H1 (cell line): ENCODE measurements at regions not wholly inside any gene's neighbourhood (a gene's known extent, or its start where the extent isn't known, plus 50 kb on each side); places are given as distances from the start of the nearest gene placed in this dataset.

Source experiments
- CTCF ChIA-PET: fragments of 300-600 bp; sonication (Branson Sonifier 250); formaldehyde crosslinking; loops from one replicate; lab custom pipeline; 2021; ENCODE audit not compliant: partially characterized antibody; lab: Charles Lee
- POLR2A ChIA-PET: fragments of 300-600 bp; sonication (Branson Sonifier 250); formaldehyde crosslinking; loops from one replicate; lab custom pipeline; 2021; ENCODE audit warnings: inconsistent platforms; ENCODE audit not compliant: partially characterized antibody; lab: Charles Lee
- DNase-seq, 2 experiments: peaks; one replicate each; pipeline versions ENCODE4 v3.0.0 to v3.0.0-alpha.2; 2010 to 2022; ENCODE audit warnings: low spot score in 2 of 2, low read depth in 1 of 2, mixed read lengths in 1 of 2
- FAIRE-seq: peaks from 2 replicates; lab custom pipeline; 2011; peaks lifted over from hg19 to GRCh38; lab: Jason Lieb, UNC
- H2AFZ ChIP-seq: 2 replicates; pipeline ENCODE4 v1.8.1; 2012; ENCODE audit warnings: low read length, inconsistent platforms
- H2AK5ac ChIP-seq: 2 replicates; pipeline ENCODE4 v1.6.1; 2013; ENCODE audit warnings: low read depth, low read length
- H2BK120ac ChIP-seq: replicated peaks from 2 replicates; pipeline ENCODE3; 2013; ENCODE audit warnings: low read depth, low read length, inconsistent platforms
- H2BK12ac ChIP-seq: 2 replicates; pipeline ENCODE4 v1.6.1; 2013; ENCODE audit warnings: low read depth, low read length
- H2BK15ac ChIP-seq: 2 replicates; pipeline ENCODE4 v1.6.1; 2013; ENCODE audit warnings: low read length
- H2BK20ac ChIP-seq: 2 replicates; pipeline ENCODE4 v1.6.1; 2013; ENCODE audit warnings: low read length
- H2BK5ac ChIP-seq: 2 replicates; pipeline ENCODE4 v1.6.1; 2013; ENCODE audit warnings: low read depth, low read length
- H3K14ac ChIP-seq: 2 replicates; pipeline ENCODE4 v1.6.1; 2013; ENCODE audit warnings: inconsistent platforms; ENCODE audit not compliant: insufficient read length
- H3K18ac ChIP-seq: 2 replicates; pipeline ENCODE4 v1.6.1; 2013; ENCODE audit warnings: low read length; ENCODE audit errors: extremely low read depth
- H3K23ac ChIP-seq: 2 replicates; pipeline ENCODE4 v1.6.1; 2013; ENCODE audit warnings: inconsistent platforms; ENCODE audit not compliant: insufficient read length
- H3K23me2 ChIP-seq: 2 replicates; pipeline ENCODE4 v1.6.1; 2013; ENCODE audit warnings: low read depth, low read length
- H3K27ac ChIP-seq: 2 replicates; pipeline ENCODE4 v1.6.1; 2011; ENCODE audit warnings: low read depth, low read length, inconsistent platforms
- H3K27me3 ChIP-seq, 4 experiments: replicated peaks in 1 of 4; 1 replicate in 1 of 4; 2 replicates in 3 of 4; pipeline versions ENCODE4 v1.6.1 to v1.8.1; 2011 to 2013; ENCODE audit warnings: low read length in 3 of 4, mild to moderate bottlenecking in 3 of 4, inconsistent platforms in 2 of 4, mixed read lengths in 2 of 4, moderate library complexity in 1 of 4; ENCODE audit not compliant: control insufficient read depth in 3 of 4, insufficient read depth in 3 of 4; ENCODE audit errors: extremely low read depth in 1 of 4
- H3K36me3 ChIP-seq, 4 experiments: 2 replicates each; pipeline versions ENCODE4 v1.6.1 to v1.8.1; 2011 to 2013; ENCODE audit warnings: mild to moderate bottlenecking in 4 of 4, low read length in 3 of 4, moderate library complexity in 2 of 4, control low read depth in 1 of 4, inconsistent platforms in 1 of 4; ENCODE audit not compliant: insufficient read depth in 4 of 4, control insufficient read depth in 2 of 4
- H3K4ac ChIP-seq: replicated peaks from 2 replicates; pipeline ENCODE3; 2013; ENCODE audit warnings: low read length, low read depth, mixed read lengths, inconsistent platforms; ENCODE audit not compliant: insufficient read length
- H3K4me1 ChIP-seq, 4 experiments: replicated peaks in 1 of 4; 1 replicate in 1 of 4; 2 replicates in 3 of 4; pipeline versions ENCODE4 v1.6.1 to v1.8.1; 2011 to 2013; ENCODE audit warnings: low read length in 3 of 4, inconsistent platforms in 2 of 4, mixed read lengths in 1 of 4; ENCODE audit not compliant: insufficient read depth in 4 of 4, control insufficient read depth in 3 of 4
- H3K4me2 ChIP-seq, 2 experiments: 2 replicates each; pipeline versions ENCODE4 v1.6.1 to v1.8.1; 2011 to 2013; ENCODE audit warnings: low read depth in 2 of 2, low read length in 2 of 2, control low read depth in 1 of 2, inconsistent platforms in 1 of 2, mild to moderate bottlenecking in 1 of 2; ENCODE audit not compliant: insufficient read depth in 1 of 2
- H3K4me3 ChIP-seq, 4 experiments: fragments of 200-600, 300-600 bp in 1 of 4; sonication (generic), shearing (Covaris generic), sonication (Bioruptor Twin) in 1 of 4; 2 replicates each; pipeline versions ENCODE4 v1.5.1 to v1.8.1; 2011 to 2016; ENCODE audit warnings: low read length in 4 of 4, low read depth in 3 of 4, control low read depth in 2 of 4, inconsistent platforms in 2 of 4, mild to moderate bottlenecking in 2 of 4, mixed read lengths in 1 of 4, moderate library complexity in 1 of 4; ENCODE audit not compliant: insufficient read depth in 2 of 4; ENCODE audit errors: extremely low read depth in 1 of 4
- H3K56ac ChIP-seq: replicated peaks from 2 replicates; pipeline ENCODE3; 2013; ENCODE audit warnings: low read depth, mild to moderate bottlenecking, mixed read lengths, low read length, inconsistent platforms; ENCODE audit not compliant: insufficient read length
- H3K79me1 ChIP-seq: 2 replicates; pipeline ENCODE4 v1.6.1; 2013; ENCODE audit warnings: low read depth, low read length, control low read depth
- H3K79me2 ChIP-seq, 2 experiments: 2 replicates each; pipeline versions ENCODE4 v1.6.1 to v1.8.1; 2012 to 2013; ENCODE audit warnings: low read length in 2 of 2, mild to moderate bottlenecking in 2 of 2, inconsistent platforms in 1 of 2; ENCODE audit not compliant: insufficient read depth in 2 of 2, control insufficient read depth in 1 of 2
- H3K9ac ChIP-seq, 4 experiments: replicated peaks in 1 of 4; 1 replicate in 1 of 4; 2 replicates in 3 of 4; pipeline versions ENCODE4 v1.6.1 to v1.8.1; 2011 to 2013; ENCODE audit warnings: low read depth in 3 of 4, low read length in 3 of 4, control low read depth in 2 of 4, mild to moderate bottlenecking in 2 of 4, moderate library complexity in 2 of 4, inconsistent platforms in 1 of 4; ENCODE audit errors: extremely low read depth in 1 of 4
- H3K9me3 ChIP-seq, 2 experiments: 2 replicates each; pipeline versions ENCODE4 v1.6.1 to v1.8.1; 2012 to 2013; ENCODE audit warnings: mild to moderate bottlenecking in 2 of 2, moderate library complexity in 2 of 2, control low read depth in 1 of 2, inconsistent platforms in 1 of 2, low read depth in 1 of 2, low read length in 1 of 2, mixed read lengths in 1 of 2; ENCODE audit not compliant: insufficient read depth in 2 of 2
- H4K20me1 ChIP-seq, 2 experiments: replicated peaks in 1 of 2; 2 replicates each; pipeline versions ENCODE3 to v1.8.1; 2011 to 2013; ENCODE audit warnings: inconsistent platforms in 2 of 2, low read length in 2 of 2, mild to moderate bottlenecking in 1 of 2; ENCODE audit not compliant: insufficient read depth in 2 of 2, control insufficient read depth in 1 of 2
- H4K5ac ChIP-seq: 2 replicates; pipeline ENCODE4 v1.6.1; 2013; ENCODE audit warnings: low read length, low read depth, mixed read lengths, inconsistent platforms; ENCODE audit not compliant: insufficient read length
- H4K8ac ChIP-seq: 2 replicates; pipeline ENCODE4 v1.8.0; 2013; ENCODE audit warnings: mild to moderate bottlenecking, moderate library complexity, low read length, inconsistent platforms; ENCODE audit not compliant: insufficient read depth; ENCODE audit errors: extremely low read depth
- H4K91ac ChIP-seq: replicated peaks from 2 replicates; pipeline ENCODE3; 2013; ENCODE audit warnings: low read length, mixed read lengths, inconsistent platforms; ENCODE audit not compliant: insufficient read length
- CBX8 ChIP-seq: fragments of 300-800, 300-1000 bp; sonication (generic); IDR thresholded peaks from 2 replicates; pipeline ENCODE4 v1.7.1; 2016; ENCODE audit warnings: low read depth, low read length, borderline replicate concordance
- EP300 ChIP-seq, 2 experiments: IDR thresholded peaks; 1 replicate in 1 of 2; 2 replicates in 1 of 2; pipeline ENCODE4 v1.6.1; 2011 to 2012; ENCODE audit warnings: low read depth in 2 of 2, low read length in 2 of 2, mild to moderate bottlenecking in 2 of 2, borderline replicate concordance in 1 of 2, inconsistent platforms in 1 of 2, moderate library complexity in 1 of 2
- GTF2F1 ChIP-seq: IDR thresholded peaks from 2 replicates; pipeline ENCODE4 v1.6.1; 2012; ENCODE audit warnings: low read depth, low read length, improper control_type of control experiment, borderline replicate concordance
- KDM4A ChIP-seq: IDR thresholded peaks from one replicate; pipeline ENCODE4 v1.7.1; 2012; ENCODE audit warnings: low read depth, mild to moderate bottlenecking, moderate library complexity, low read length, inconsistent platforms; ENCODE audit not compliant: severe bottlenecking
- MAFK ChIP-seq: IDR thresholded peaks from 2 replicates; pipeline ENCODE4 v1.6.1; 2012; ENCODE audit warnings: low read depth, mild to moderate bottlenecking, improper control_type of control experiment, low read length
- POLR2A ChIP-seq, 2 experiments: IDR thresholded peaks; 1 replicate in 1 of 2; 2 replicates in 1 of 2; pipeline ENCODE4 v1.6.1; 2011; ENCODE audit warnings: low read depth in 2 of 2, low read length in 2 of 2, mild to moderate bottlenecking in 2 of 2; ENCODE audit errors: control extremely low read depth in 1 of 2
- RBBP5 ChIP-seq: IDR thresholded peaks from 2 replicates; pipeline ENCODE4 v1.7.1; 2012; ENCODE audit warnings: low read depth, mild to moderate bottlenecking, inconsistent platforms, low read length, moderate library complexity, borderline replicate concordance
- RXRA ChIP-seq: IDR thresholded peaks from 2 replicates; pipeline ENCODE4 v1.6.1; 2011; ENCODE audit warnings: low read depth, mild to moderate bottlenecking, low read length, moderate library complexity; ENCODE audit not compliant: insufficient read depth
- SIRT6 ChIP-seq: IDR thresholded peaks from one replicate; pipeline ENCODE4 v1.7.1; 2012; ENCODE audit warnings: low read length, inconsistent platforms
- TAF1 ChIP-seq: IDR thresholded peaks from 2 replicates; pipeline ENCODE4 v1.6.1; 2011; ENCODE audit warnings: mild to moderate bottlenecking, low read depth, low read length
- YY1 ChIP-seq: IDR thresholded peaks from 2 replicates; pipeline ENCODE4 v1.6.1; 2011; ENCODE audit warnings: low read depth, mild to moderate bottlenecking, low read length
- WGBS, 2 experiments: shearing (Covaris generic) in 1 of 2; methylation state at CpG; one replicate each; pipeline versions ENCODE4 v1.1.6 to v1.1.7; 2013 to 2015; ENCODE audit warnings: low lambda C conversion rate in 2 of 2, mixed read lengths in 2 of 2, inconsistent platforms in 1 of 2, low coverage in 1 of 2, missing lambda C conversion rate in 1 of 2; ENCODE audit not compliant: insufficient replicate concordance in 2 of 2, insufficient coverage in 1 of 2, insufficient read length in 1 of 2; ENCODE audit errors: extremely low coverage in 1 of 2, missing lambda C conversion rate in 1 of 2; 5-methylcytosine and 5-hydroxymethylcytosine counted together

DNA sequence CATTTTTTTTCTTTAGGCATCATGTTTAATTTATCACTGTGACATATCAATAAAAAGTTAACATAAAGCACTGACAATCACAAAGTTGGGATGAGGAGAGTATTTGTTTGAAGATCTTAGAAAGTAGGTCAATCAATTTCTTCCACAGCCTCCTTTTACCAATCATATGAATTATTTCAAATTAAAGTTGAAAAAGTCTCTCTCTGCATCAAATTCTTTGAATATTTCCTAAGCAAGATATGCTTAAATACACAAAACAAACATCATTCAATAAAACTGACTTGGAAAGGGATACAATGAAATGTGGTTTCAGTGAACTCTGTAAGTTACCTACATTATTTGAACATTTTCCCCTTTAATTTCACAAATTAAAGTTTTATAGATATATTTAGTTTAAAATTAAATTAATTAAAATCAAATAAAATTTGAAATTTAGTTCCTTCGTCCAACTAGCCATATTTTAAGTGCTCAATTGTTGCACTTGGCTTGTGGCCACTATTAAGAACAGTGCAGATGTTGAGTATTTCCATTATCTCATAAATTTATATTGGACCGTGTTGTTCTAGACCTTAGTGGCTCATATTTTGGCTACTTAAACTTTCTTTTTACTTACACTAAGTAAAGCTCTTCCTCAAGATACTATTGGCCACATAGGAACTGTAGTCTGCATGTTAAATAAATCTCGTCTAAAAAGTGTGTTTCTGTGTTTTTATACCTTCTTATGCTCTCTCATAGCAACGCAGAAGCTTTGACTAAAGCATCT is 949.7 kb upstream of the NUDT12 start:
- Histone ChIP-seq H3K23me2 (no peaks in the 10 kb centered on the region), H4K8ac (no peak overlapping the region), H3K4me2 (no peak overlapping the region), H3K79me1 (no peaks in the 10 kb centered on the region), H2BK5ac (no peak overlapping the region), H3K4me3 (no peak overlapping the region), H3K14ac (no peak overlapping the region), H3K56ac (no peak overlapping the region), H4K5ac (no peak overlapping the region), H3K18ac (no peak overlapping the region), H2AFZ (no peak overlapping the region), H3K79me2 (no peaks in the 10 kb centered on the region), H2BK20ac (no peak overlapping the region), H3K4me1 (peaks cover 0 to 14% (median under 1%) of the 10 kb centered on the region in 4 experiments; a peak in 1 of 7 replicates), H2AK5ac (no peak overlapping the region), H3K4ac (no peak overlapping the region), H2BK12ac (no peak overlapping the region), H4K91ac (no peak overlapping the region), H3K27ac (no peak overlapping the region), H3K9me3 (0 out of 4 replicates have a peak, but pooled peaks cover 0 to 3% of the 10 kb centered on the region in 2 experiments), H4K20me1 (no peaks in the 10 kb centered on the region), H3K9ac (no peak overlapping the region), H3K23ac (no peak overlapping the region), H2BK120ac (no peak overlapping the region), H3K27me3 (no peaks in the 10 kb centered on the region), H3K36me3 (peaks cover 0 to 2% (median 0%) of the 10 kb centered on the region in 4 experiments; a peak in 1 of 8 replicates), H2BK15ac (no peak overlapping the region)
- FAIRE-seq (no peak), DNase-seq (no peak)
- POLR2A ChIA-PET = no interaction called here
- WGBS, 2 experiments = 86% methylated on average over 4 of the region's 4 CpGs; no CpG with 5 or more reads in 1 of the 2 experiments
- CTCF ChIA-PET = interaction anchor here (1.1 kb wide), 1 partner anchor 327 kb away, joined by 3 read pairs; no protein-coding TSS in a partner anchor
- TF ChIP-seq YY1 = no peak
- no peak for TF ChIP-seq KDM4A
- no peak for TF ChIP-seq EP300 (IDR thresholded peaks at IDR 0.05; ENCODE audit: borderline replicate concordance in 1 of 2, low read depth in 2 of 2, low read length in 2 of 2)
- no peak for TF ChIP-seq CBX8
- TF ChIP-seq RXRA = no peak
- TF ChIP-seq GTF2F1 = no peak
- no peak for TF ChIP-seq TAF1
- TF ChIP-seq SIRT6 = no peak
- TF ChIP-seq MAFK = no peak
- TF ChIP-seq RBBP5 = no peak
- no peak for TF ChIP-seq POLR2A (IDR thresholded peaks at IDR 0.05; ENCODE audit: control extremely low read depth in 1 of 2, low read depth in 2 of 2, low read length in 2 of 2)
